ENCODE measurements at regions not wholly inside any gene's neighbourhood (a gene's known extent, or its start where the extent isn't known, plus 50 kb on each side); places are given as distances from the start of the nearest gene placed in this dataset.

DNA sequence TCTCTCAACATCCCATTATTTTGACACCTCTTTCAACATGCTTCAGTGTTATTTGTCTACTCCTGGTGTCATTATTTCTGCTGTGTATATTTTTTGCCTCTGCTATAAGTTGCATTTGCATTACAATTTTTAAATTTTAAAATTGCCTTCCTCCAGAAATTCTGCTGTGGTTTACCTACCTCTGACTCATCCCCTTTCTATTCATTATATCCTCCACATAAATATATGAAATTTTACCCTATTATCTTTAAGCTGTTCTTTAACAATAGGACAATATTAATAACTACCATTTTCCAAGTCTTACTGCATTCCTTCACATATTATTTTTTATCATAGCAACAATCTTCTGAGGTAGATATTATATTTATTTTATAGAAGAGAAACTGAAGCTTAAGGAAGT, 178.1 kb upstream of the NRIP1 start:
- no peak for DNase-seq

GRCh38 chr21:15243406-15243805, 178.6 kb upstream of the NRIP1 start:
- no peak for DNase-seq

DNA sequence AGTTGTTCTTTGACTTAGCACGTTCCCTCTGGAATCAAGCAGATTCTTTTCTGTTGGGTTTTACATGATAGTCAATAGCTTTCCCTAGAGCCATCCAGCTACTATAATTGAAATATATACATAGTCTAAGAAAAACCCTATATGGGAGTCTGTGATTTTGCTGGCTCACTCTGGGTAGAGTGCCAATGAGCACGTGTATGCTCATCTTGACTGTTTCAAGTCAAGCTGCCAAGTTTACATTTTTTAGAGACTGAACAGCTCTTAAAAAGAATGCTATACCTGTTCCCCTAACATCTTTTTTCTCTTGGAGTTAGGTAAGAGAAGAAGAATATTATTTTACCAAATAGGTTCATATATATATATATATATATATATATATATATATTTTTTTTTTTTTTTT, 182.8 kb upstream of the NRIP1 start:
- no peak for DNase-seq

DNA sequence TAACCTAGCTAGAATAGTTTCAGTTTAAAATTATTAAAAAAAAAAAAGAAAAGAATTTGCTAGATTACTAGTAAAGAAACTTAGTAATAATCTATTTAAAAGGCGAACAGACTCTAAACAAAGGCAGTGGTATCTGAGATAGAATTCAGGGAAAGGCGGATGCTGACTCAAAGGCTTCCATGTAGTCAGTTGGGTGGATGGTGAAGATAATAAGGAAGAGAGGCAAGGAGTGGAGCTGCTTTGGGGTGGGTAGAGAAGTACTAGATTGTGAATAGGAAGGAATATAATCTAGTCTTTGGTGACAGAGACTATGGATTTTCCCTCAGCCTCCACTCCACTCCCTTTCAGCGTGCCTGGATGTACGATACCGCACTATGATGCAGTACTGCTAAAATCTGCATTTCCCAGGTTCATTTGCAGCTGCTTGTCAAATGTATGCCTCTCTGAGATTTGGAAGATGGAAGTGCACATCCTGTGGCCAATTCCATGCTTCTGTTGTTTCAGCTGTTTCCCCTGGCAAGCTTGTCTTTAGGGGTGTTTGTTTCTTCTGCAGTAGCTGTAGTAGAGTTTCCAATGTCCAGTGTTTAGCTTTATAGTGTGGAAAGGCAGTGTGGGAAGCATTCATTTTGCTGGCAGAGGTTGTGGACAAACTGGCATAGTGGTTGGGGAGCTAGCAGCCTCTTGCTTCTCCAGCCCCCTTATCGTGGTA, 184.6 kb upstream of the NRIP1 start:
- no peak for DNase-seq

- DNase-seq: no peak
These were observed 185.6 kb upstream of the NRIP1 start for GRCh38 chr21:15250384-15250783.

- DNase-seq: no peak
These were observed 187.6 kb upstream of the NRIP1 start for GRCh38 chr21:15252431-15252830.

DNA sequence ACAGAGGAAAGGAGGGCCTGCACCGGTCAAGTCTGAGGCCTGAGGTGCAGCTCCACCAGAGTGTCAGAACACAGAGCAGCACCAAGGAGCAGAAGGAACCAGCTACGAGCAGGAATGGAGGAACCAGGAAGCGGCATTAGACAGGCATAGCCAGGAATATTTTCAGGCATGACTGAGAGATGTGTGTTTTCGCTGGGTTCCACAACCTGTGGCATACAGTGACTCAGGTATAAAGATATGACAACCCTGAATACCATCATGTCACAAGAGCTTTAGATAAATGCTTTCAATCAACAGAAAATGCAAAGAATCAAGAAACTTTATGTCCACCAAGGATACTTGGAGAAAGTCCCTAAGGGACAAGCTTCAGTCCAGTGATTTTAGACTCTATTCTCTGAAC, 189.3 kb upstream of the NRIP1 start:
- no peak for DNase-seq

- no peak for DNase-seq
These were observed 190.5 kb upstream of the NRIP1 start for GRCh38 chr21:15255261-15255660.

DNA sequence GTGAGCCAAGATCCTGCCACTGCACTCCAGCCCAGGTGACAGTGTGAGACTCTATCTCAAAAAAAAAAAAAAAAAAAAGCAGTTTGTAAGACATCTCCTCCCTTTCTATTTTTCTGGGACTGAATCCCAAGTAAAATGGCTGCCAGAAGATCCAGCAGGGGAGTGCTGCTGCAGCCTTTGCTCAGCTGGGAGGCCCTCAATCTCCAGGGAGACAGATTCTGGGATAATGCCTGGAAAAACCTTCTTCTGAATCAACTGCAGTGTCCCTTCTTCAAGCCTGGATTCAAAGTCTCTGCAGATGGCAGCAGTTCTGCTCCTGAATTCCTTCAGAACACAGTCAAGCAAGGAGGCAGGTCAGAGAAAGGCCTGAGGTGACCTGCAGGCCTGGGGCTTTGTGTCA, 191.0 kb upstream of the NRIP1 start:
- no peak for DNase-seq

DNA sequence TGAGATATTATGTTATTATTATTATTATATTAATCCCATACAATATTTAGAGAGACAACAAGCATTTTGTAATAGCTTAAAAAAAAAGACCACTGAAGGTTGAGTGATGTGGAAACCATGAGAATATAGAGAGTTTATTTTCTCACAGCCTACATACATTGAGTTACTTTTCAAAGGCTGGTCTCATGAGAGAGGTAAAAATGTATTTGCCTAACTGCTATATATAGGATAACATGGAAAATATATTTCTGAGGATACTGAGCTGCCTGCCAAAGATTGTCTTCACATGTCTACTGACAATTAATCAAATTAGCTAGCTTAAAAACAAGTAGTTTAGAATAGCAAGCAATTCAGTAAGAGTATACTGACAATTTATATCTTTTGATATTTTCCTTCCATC, 192.2 kb upstream of the NRIP1 start:
- no peak for DNase-seq

DNA sequence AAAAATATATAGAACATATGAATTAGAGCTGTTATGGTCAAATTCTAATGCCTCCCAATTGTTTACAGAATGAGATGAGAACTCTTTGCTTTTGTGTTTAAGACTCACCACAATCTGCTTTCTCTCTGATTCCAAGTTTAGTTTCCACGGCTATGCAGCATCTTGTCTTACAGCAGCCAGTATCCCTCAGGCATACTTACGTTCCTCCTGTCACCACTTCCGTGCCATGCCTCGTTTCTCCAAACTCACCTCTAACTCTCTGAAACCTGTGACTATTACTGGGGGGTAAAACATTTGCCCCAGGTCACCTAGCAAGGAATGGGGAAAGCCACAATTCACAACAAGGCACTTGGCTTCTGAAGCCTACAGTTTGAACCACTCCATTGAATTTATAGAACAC, 192.8 kb upstream of the NRIP1 start:
- no peak for DNase-seq

DNA sequence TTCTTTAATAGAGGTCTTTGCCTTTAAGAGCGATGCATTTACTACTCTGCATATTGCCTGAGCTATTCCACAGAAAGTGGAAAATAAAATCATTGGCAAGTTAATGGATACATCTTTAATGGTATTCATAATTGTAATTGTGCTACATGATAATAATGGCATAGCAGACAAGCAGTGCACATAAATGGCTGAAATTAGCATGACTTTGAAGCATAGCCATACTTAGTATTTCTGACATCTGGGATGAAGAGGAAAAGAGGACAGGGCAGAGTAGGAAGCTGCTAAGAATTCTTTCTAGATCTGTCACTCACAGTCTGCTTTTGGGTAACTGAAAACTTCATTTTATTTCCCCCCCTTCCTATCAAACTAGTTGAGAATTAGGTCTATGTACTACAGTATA, 195.0 kb upstream of the NRIP1 start:
- no peak for DNase-seq

DNA sequence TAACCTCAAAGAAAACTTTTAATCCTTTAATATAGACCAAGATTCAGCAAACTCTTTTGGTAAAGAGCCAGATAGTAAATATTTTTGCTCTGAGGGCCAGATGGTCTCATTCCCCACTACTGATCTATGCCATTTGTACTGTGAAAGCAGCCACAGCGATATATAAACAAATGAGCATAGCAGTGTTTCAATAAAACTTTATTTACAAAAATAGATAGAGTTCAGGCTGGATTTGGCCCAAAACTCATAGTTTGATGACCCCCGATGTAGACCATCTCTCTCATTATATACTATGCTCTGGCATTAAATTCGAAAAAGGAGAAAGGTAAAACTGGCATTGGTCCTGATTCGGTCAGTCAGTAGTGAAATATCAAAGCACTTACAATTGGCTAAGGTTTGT, 195.8 kb upstream of the NRIP1 start:
- no peak for DNase-seq

DNA sequence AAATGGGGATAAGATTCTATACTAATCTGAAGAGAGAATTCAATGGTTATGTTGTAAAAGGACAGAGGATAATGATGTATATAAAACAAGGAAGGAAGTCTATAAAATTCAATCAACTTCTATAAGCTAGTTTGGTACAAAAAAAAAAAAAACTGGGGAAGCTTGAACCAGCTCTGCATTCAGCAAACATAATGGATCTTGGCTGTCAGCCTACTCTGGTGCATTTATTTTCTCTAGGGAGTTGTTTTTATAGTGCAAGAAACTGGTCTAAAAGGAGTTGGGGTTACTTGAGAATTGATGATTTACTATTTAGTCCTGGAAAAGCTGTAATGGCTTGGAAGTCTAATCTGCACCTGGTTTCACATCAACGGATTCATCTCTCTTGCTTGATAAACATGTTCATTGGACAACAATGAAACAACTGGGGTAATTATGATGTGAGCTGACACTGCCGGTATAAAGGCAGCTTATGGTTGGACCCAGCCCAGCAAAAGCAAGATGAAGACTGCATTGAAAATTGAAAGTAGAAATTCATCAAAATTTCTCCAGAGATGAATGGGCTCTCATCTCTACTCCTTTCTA, 199.4 kb upstream of the NRIP1 start:
- DNase-seq: no peak

DNA sequence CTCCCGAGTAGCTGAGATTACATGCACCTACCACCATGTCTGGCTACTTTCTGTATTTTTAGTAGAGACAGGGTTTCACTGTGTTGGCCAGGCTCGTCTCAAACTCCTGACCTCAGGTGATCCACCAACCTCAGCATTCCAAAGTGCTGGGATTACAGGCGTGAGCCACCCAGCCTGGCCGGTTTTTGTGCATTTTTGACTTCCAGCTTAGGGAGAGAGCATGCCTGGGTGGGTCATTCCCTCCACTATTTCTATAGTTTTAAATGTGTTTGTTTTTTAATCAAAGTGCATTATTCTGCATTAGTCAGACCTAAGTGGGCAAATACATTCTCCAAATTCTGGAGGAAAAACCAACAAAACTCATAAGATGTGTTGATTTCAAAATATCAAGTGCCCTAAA, 207.4 kb upstream of the NRIP1 start:
- no peak for DNase-seq

DNA sequence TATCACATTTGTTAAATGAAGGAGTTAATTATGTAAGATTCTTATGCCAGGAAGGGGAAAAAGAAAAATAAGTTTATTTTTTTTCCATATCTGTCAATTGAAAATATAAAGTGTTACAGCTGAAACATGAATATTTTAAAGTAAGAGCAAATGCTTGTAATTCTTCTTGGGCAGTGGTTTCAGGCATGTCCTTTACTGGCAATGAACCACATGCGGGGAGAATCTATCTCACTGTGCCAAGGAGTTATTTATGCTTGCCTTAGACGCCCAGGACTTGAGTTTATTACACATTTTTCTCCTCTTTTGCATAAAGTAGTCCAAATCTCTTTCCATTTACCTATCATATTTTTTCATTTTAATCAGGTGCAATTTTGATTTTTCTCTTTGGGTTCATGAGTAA, 207.8 kb upstream of the NRIP1 start:
- DNase-seq: no peak

- no peak for DNase-seq
These were observed 208.4 kb upstream of the NRIP1 start for GRCh38 chr21:15273244-15273643.

DNA sequence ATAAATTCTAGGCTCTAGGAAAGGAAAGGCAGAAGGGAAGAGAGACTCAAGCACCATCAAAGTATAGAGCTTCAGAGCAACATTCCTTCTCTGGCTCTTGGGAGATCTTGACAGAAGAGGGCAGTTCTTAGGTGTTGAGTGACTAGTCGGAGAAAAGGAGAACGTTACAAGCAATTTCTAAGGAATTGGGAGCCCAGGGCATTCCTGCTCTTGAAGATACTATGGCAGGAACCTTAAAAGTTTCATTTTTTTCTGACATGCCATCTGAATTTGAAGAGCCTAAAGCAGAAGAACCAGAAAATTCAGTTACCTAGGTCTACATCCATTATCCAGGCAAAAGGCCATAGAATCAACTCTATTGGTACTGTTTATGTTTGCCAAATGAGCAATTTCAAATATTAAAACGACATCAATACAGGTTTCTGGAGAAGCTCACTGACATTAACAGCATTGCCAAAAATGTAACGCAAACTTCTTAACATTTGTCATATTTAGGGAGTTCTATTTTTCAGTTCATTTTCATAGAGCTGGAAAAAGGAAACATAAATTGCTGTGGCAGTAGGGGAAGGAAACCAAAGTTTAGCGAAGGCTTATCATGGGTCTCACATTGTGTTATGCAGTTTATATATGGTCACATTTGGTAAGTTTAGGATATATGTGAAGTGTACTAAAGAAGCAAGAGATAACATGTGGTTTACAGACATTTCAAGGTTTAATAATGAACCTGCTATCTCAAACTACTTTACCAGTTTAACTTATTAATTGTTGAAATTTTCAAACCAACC, 210.1 kb upstream of the NRIP1 start:
- no peak for DNase-seq

GRCh38 chr21:15275615-15276235, 210.9 kb upstream of the NRIP1 start:
- no peak for DNase-seq

GRCh38 chr21:15276243-15276642, 211.4 kb upstream of the NRIP1 start:
- DNase-seq: no peak

- no peak for DNase-seq
These were observed 212.7 kb upstream of the NRIP1 start for GRCh38 chr21:15277466-15277865.

- no peak for DNase-seq
These were observed 213.5 kb upstream of the NRIP1 start for GRCh38 chr21:15278279-15278678.

- no peak for DNase-seq
These were observed 214.1 kb upstream of the NRIP1 start for GRCh38 chr21:15278851-15279250.

DNA sequence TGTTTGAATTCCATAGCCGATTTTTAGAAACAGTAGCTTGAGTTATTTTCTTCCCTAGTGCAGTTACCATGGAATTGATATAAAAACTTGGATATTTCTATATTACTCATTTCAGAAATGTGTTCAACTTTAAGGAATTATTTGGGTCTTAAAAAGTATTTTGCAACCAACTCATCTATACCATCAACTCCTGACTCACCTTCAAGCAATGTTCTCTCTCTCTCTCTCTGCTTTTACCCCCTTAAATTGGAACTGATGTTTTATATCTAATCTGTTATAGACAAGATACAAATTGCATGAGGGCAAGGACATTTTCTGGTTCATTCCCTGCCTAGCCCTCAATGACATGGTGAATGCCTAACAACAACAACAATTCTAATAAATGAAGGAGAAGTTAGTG, 214.7 kb upstream of the NRIP1 start:
- no peak for DNase-seq
